ENCODE measurements at regions not wholly inside any gene's neighbourhood (a gene's known extent, or its start where the extent isn't known, plus 50 kb on each side); places are given as distances from the start of the nearest gene placed in this dataset.

- no peak for TF ChIP-seq CTCF (IDR thresholded peaks at IDR 0.05)
- no peak for TF ChIP-seq POLR2A (IDR thresholded peaks at IDR 0.05)
Measured at GRCh38 chr10:129122846-129123245, 344.2 kb upstream of the MGMT start.
